Panc1 (cell line): ENCODE measurements at regions not wholly inside any gene's neighbourhood (a gene's known extent, or its start where the extent isn't known, plus 50 kb on each side); places are given as distances from the start of the nearest gene placed in this dataset.

Experiments used
- ATAC-seq: fragments of 200-7000 bp; cut with Tn5 transposase; 2 replicates; pipeline ENCODE4 v1.9.1; 2020; ENCODE audit warnings: mild to moderate bottlenecking, moderate library complexity
- BruUV-seq: library from RNA; stranded (reverse); fragments of 400-500 nt; replicated peaks from 2 replicates; lab custom pipeline; 2021; lab: Mats Ljungman, UMichigan
- CTCF ChIA-PET: fragments of 300-600 bp; sonication (Branson Sonifier 250); formaldehyde crosslinking; loops from one replicate; lab custom pipeline; 2022; ENCODE audit warnings: antibody characterized with exemption; lab: Charles Lee
- POLR2A ChIA-PET: fragments of 300-600 bp; sonication (Branson Sonifier 250); formaldehyde crosslinking; loops from one replicate; lab custom pipeline; 2022; ENCODE audit warnings: antibody characterized with exemption; lab: Charles Lee
- DNase-seq: peaks from one replicate; pipeline ENCODE4 v3.0.0-alpha.2; 2010; ENCODE audit warnings: low read depth, low spot score
- H3K27ac ChIP-seq: 2 replicates; pipeline ENCODE4 v1.5.1; 2011; ENCODE audit warnings: mild to moderate bottlenecking, low read length, inconsistent platforms
- H3K27me3 ChIP-seq: fragments of 200-500 bp; sonication (Bioruptor generic); 2 replicates; pipeline ENCODE4 v1.6.0; 2014; ENCODE audit warnings: low read length, inconsistent platforms; ENCODE audit not compliant: control insufficient read depth, insufficient read depth
- H3K36me3 ChIP-seq: fragments of 200-500 bp; sonication (Bioruptor generic); 2 replicates; pipeline ENCODE4 v1.5.1; 2014; ENCODE audit warnings: inconsistent platforms, mild to moderate bottlenecking, low read length, moderate library complexity; ENCODE audit not compliant: control insufficient read depth, insufficient read depth
- H3K4me1 ChIP-seq: 2 replicates; pipeline ENCODE4 v1.5.1; 2011; ENCODE audit warnings: inconsistent platforms, mild to moderate bottlenecking, low read length, moderate library complexity; ENCODE audit not compliant: control insufficient read depth, insufficient read depth
- H3K4me3 ChIP-seq, 2 experiments: 2 replicates each; pipeline ENCODE4 v1.5.1; 2011 to 2012; ENCODE audit warnings: low read depth in 2 of 2, low read length in 2 of 2, mild to moderate bottlenecking in 2 of 2, inconsistent platforms in 1 of 2, moderate library complexity in 1 of 2
- H3K9me3 ChIP-seq: fragments of 200-500 bp; sonication (Bioruptor generic); 2 replicates; pipeline ENCODE4 v1.5.1; 2014; ENCODE audit warnings: low read depth, mild to moderate bottlenecking, inconsistent platforms, low read length, moderate library complexity; ENCODE audit not compliant: control insufficient read depth, insufficient read depth
- POLR2AphosphoS5 ChIP-seq: IDR thresholded peaks from 2 replicates; pipeline ENCODE4 v1.6.1; 2012; ENCODE audit warnings: mild to moderate bottlenecking, low read depth, low read length, moderate library complexity
- SIN3A ChIP-seq: IDR thresholded peaks from 2 replicates; pipeline ENCODE4 v1.6.1; 2012; ENCODE audit warnings: low read depth, mild to moderate bottlenecking, low read length, moderate library complexity, borderline replicate concordance; ENCODE audit not compliant: insufficient read depth
- TCF7L2 ChIP-seq: IDR thresholded peaks from 2 replicates; pipeline ENCODE4 v1.6.1; 2011; ENCODE audit warnings: mild to moderate bottlenecking, low read depth, low read length, inconsistent platforms
- in situ Hi-C: cut with HindIII; loops from 2 replicates; pipeline ENCODE4 v1.10.0; 2016; ENCODE audit warnings: low sequenced_read_pairs, low pct_unique_long_range_greater_than_20kb
- intact Hi-C: fragments of 100-400 bp; cut with micrococcal nuclease; formaldehyde crosslinking; loops from one replicate; pipeline ENCODE4 v1.10.0; 2022; ENCODE audit not compliant: unreplicated experiment
- TF ChIP-seq, protein P1 (sequence below), 2 experiments: IDR thresholded peaks; 2 replicates each; pipeline ENCODE4 v1.6.1; 2011 to 2012; ENCODE audit warnings: low read depth in 2 of 2, control low read depth in 1 of 2, low read length in 1 of 2, mild to moderate bottlenecking in 1 of 2, moderate library complexity in 1 of 2; ENCODE audit not compliant: insufficient read depth in 1 of 2
- TF ChIP-seq, protein P2 (sequence below): fragments of 450-650 bp; IDR thresholded peaks from 2 replicates; pipeline ENCODE4 v1.5.1; 2017; ENCODE audit warnings: mild to moderate bottlenecking

DNA sequence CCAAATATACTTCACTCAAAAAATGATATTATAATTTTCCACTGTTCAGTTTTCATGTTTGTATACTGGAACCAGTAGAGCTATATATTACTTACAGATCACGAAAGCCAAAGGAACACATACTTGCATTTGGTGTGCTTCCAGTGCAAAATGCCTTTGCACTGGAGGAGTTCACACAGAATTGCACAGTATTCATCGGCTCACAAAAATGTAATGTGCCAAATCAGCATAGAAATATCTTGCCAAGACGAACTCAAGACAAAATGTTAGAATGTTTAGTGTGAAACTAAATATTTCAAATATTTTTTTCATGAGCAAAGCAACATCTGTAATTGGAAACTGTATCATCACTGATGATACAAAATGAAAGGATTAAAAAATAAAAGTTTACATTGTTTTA, 646.2 kb upstream of the SEMA3D start:
- Histone ChIP-seq H3K4me1 (no peaks in the 10 kb centered on the region), H3K27ac (no peak overlapping the region), H3K4me3 (no peak overlapping the region), H3K36me3 (no peaks in the 10 kb centered on the region), H3K27me3 (no peaks in the 10 kb centered on the region), H3K9me3 (no peaks in the 10 kb centered on the region)
- intact Hi-C loops: loop anchor here (5.0 kb wide), 1 partner anchor 791 kb away; no protein-coding TSS in a partner anchor
- ChIA-PET POLR2A (no interaction called here), CTCF (no interaction called here)
- TF ChIP-seq, protein P1, sequence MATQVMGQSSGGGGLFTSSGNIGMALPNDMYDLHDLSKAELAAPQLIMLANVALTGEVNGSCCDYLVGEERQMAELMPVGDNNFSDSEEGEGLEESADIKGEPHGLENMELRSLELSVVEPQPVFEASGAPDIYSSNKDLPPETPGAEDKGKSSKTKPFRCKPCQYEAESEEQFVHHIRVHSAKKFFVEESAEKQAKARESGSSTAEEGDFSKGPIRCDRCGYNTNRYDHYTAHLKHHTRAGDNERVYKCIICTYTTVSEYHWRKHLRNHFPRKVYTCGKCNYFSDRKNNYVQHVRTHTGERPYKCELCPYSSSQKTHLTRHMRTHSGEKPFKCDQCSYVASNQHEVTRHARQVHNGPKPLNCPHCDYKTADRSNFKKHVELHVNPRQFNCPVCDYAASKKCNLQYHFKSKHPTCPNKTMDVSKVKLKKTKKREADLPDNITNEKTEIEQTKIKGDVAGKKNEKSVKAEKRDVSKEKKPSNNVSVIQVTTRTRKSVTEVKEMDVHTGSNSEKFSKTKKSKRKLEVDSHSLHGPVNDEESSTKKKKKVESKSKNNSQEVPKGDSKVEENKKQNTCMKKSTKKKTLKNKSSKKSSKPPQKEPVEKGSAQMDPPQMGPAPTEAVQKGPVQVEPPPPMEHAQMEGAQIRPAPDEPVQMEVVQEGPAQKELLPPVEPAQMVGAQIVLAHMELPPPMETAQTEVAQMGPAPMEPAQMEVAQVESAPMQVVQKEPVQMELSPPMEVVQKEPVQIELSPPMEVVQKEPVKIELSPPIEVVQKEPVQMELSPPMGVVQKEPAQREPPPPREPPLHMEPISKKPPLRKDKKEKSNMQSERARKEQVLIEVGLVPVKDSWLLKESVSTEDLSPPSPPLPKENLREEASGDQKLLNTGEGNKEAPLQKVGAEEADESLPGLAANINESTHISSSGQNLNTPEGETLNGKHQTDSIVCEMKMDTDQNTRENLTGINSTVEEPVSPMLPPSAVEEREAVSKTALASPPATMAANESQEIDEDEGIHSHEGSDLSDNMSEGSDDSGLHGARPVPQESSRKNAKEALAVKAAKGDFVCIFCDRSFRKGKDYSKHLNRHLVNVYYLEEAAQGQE (IDR thresholded peaks at IDR 0.05; ENCODE audit: insufficient read depth in 1 of 2, low read depth in 2 of 2, low read length in 1 of 2): no peak
- no peak for TF ChIP-seq POLR2AphosphoS5
- TF ChIP-seq, protein P2, sequence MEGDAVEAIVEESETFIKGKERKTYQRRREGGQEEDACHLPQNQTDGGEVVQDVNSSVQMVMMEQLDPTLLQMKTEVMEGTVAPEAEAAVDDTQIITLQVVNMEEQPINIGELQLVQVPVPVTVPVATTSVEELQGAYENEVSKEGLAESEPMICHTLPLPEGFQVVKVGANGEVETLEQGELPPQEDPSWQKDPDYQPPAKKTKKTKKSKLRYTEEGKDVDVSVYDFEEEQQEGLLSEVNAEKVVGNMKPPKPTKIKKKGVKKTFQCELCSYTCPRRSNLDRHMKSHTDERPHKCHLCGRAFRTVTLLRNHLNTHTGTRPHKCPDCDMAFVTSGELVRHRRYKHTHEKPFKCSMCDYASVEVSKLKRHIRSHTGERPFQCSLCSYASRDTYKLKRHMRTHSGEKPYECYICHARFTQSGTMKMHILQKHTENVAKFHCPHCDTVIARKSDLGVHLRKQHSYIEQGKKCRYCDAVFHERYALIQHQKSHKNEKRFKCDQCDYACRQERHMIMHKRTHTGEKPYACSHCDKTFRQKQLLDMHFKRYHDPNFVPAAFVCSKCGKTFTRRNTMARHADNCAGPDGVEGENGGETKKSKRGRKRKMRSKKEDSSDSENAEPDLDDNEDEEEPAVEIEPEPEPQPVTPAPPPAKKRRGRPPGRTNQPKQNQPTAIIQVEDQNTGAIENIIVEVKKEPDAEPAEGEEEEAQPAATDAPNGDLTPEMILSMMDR: no peak
- TF ChIP-seq TCF7L2: no peak
- no peak for TF ChIP-seq SIN3A
- ATAC-seq (no peak), DNase-seq (no peak)
- in situ Hi-C loops: no loop called here
- no TSS peak for BruUV-seq

- no TSS peak for BruUV-seq
- Histone ChIP-seq H3K27me3 (no peaks in the 10 kb centered on the region), H3K27ac (no peak overlapping the region), H3K36me3 (no peaks in the 10 kb centered on the region), H3K4me3 (no peak overlapping the region), H3K4me1 (no peaks in the 10 kb centered on the region), H3K9me3 (no peaks in the 10 kb centered on the region)
- no peak for ATAC-seq
- intact Hi-C loops (loop anchor here (5.0 kb wide), 1 partner anchor 789 kb away; no protein-coding TSS in a partner anchor), in situ Hi-C loops (no loop called here)
- POLR2A ChIA-PET: no interaction called here
- CTCF ChIA-PET: no interaction called here
- TF ChIP-seq POLR2AphosphoS5: no peak
- TF ChIP-seq, protein P2: no peak
- TF ChIP-seq, protein P1 (IDR thresholded peaks at IDR 0.05; ENCODE audit: insufficient read depth in 1 of 2, low read depth in 2 of 2, low read length in 1 of 2): no peak
- no peak for TF ChIP-seq TCF7L2
- no peak for TF ChIP-seq SIN3A
- DNase-seq: no peak
Measured at GRCh38 chr7:85830982-85831381, 644.1 kb upstream of the SEMA3D start.
